ENCODE measurements at regions not wholly inside any gene's neighbourhood (a gene's known extent, or its start where the extent isn't known, plus 50 kb on each side); places are given as distances from the start of the nearest gene placed in this dataset.

DNA sequence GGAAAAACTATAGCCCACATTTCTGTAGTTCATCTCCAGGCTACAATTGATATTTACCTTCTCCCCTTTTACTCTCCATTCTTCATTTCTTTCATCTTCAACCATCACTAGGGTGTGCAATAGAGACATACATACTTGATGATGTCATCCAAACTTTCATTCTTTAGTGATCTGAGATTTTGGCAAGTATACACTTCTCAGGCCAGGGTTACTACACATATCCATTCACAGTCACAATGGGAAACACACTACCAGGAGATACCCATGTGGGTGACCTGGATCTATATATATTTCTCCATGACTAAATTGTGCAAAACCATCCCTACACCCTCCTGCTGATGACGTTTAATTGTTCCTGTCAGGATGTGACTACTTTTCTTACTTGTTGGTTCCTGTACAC is 769.5 kb upstream of the DPPA4 start:
- DNase-seq (ENCODE audit: low spot score), result no peak

DNA sequence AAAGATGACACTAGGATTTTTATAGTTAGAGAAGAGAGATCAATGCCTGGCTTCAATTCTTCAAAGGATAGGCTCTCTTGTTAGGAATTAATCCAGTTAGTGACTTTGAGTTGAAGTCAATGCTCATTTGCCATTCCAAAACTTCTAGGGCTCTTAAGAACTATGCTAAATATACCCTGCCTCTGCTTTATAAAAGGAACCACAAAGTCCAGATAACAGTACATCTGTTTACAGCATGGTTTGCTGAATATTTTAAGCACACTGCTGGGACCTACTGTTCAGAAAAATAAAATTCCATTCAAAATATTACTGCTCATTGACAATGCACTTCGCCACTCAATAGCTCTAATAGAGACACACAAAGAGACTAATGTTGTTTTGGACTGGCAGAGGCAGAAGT is 786.6 kb upstream of the DPPA4 start:
- DNase-seq (ENCODE audit: low spot score), result no peak

DNA sequence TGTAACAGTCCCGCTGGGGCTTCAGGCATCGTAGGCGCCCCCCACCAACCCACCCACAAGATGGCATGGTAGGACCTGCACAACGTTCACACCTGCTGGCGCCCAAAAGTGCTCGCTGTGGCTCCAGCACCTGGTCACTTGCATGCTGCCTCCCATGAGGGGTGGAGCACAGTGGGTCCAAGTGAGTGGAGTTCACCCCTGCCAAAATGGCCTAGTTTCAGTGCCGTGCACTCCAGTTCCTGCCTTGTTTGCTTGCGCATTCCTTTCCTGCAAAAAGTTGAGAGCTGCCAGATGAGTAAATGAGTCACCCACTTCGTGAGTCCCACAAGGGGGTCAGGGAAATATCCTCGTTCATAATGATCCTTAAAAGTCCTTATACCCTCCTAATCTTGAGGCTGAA is 788.7 kb upstream of the DPPA4 start:
- no peak for DNase-seq (ENCODE audit: low spot score)

GRCh38 chr3:110133971-110134370 is 796.6 kb upstream of the DPPA4 start:
- DNase-seq (ENCODE audit: low spot score), result no peak

DNA sequence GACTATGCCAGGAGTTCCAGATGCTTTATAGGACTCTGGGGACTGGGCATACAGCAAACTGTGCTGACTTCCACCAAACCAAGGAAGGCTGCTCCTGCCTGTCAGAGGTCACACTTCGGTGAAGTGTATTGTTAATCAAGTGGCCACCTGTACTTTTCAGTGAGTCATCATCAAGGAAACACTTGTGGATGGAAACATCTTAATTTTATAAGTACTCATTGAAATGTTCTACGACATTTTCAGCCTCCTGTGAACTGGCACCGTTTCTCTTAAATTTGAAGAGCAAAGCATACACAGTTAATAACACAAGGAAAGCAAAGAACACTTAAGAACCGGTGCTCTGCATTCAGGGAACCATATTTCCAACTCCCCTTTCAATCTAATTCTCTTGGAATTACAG is 801.7 kb upstream of the DPPA4 start:
- no peak for DNase-seq (ENCODE audit: low spot score)

DNA sequence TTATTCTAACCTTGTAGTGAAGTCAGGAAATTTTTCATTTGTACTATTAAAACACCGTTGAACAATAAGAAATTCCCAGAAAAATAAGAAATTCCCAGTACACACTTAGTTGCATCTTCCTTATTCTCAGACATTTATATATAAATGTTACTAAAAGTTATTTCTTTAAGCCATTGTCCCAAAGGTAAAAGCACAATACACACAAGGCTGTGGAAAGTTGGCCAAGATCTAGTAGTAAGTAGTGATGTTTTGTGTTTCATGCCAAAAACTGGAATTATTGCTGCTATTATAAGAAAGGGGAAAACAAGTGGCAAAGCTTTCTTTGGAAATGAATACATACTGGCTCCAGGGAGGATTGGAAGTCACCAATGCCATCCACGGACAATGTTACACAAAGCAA is 802.5 kb upstream of the DPPA4 start:
- no peak for DNase-seq (ENCODE audit: low spot score)

- no peak for DNase-seq (ENCODE audit: low spot score)
Observed at GRCh38 chr3:110149763-110150162, 812.4 kb upstream of the DPPA4 start.

GRCh38 chr3:110157221-110157620 is 819.9 kb upstream of the DPPA4 start:
- DNase-seq (ENCODE audit: low spot score), result no peak

DNA sequence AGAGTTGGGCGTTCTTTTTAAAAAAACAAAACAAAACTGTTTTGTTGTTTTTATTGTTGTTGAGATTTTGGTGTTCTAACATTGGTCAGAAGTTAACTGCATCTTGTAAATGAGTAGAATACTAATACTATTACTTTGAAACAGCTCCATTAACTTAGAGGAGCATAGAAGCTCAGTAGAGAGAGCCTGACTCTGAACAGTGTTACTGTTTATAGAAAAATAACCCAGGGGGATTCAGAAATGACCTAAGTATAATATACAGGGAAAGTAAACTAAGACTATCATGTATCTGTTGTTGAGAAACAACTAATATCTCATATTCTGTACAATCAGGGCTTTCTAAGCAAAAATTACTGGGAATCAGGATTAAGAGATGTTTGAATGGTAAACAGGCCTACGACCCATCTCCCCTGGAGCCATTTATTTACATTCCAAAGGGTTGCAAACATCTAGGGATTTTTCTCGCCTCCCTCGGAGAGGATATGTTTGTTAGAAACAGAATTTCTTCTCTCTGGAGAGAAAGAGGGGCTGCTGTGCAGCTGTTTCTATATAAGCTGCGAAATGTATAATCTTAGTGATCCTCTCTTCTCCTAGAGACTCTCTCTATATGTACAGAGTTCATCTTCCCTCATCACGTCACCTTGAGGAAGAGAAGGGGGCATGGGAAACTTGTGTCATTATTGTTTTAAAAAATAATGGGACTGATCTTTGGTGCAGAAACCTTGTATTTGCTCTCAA is 827.5 kb upstream of the DPPA4 start:
- no peak for DNase-seq (ENCODE audit: low spot score)

- no peak for DNase-seq (ENCODE audit: low spot score)
Observed at GRCh38 chr3:110165370-110165743, 828.0 kb upstream of the DPPA4 start.

DNA sequence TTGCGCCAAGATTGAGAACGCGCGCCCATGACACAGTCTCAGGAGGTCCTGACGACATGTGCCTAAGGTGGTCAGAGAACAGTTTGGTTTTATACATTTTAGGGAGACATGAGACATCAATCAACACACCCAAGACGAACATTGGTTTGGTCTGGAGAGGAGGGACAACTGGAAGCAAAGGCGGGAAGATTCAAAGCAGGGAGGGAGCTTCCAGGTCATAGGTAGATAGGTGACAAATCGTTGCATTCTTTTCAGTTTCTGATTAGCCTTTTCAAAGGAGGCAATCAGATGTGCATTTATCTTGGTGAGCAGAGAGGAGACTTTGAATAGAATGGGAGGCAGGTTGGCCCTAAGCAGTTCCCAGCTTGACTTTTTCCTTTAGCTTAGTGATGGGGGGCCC is 828.4 kb upstream of the DPPA4 start:
- DNase-seq (ENCODE audit: low spot score), result no peak

GRCh38 chr3:110166791-110167190 is 829.4 kb upstream of the DPPA4 start:
- DNase-seq (ENCODE audit: low spot score), result no peak

GRCh38 chr3:110174908-110175307 is 837.6 kb upstream of the DPPA4 start:
- DNase-seq (ENCODE audit: low spot score), result no peak

DNA sequence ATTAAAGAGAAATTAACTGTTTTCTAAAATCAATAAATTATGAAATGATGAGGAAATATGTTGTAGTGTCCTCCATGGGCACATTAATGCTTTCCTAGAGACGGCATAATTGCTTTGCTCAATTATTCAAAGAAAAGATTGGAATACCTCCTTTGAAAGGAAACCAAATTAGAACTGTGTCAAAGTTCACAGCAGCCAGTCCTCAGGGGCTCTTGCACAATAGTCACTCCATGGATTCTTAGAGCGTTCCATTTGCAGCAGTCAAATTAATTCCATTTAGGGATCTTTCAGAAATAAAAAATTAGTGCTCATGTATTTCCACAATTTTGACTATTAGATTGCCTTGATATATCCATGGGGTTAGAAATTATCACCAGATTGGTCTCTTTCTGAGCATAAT is 841.6 kb upstream of the DPPA4 start:
- no peak for DNase-seq (ENCODE audit: low spot score)

GRCh38 chr3:110180733-110181132 is 843.4 kb upstream of the DPPA4 start:
- peak; percentile 8 for DNase-seq (ENCODE audit: low spot score)

DNA sequence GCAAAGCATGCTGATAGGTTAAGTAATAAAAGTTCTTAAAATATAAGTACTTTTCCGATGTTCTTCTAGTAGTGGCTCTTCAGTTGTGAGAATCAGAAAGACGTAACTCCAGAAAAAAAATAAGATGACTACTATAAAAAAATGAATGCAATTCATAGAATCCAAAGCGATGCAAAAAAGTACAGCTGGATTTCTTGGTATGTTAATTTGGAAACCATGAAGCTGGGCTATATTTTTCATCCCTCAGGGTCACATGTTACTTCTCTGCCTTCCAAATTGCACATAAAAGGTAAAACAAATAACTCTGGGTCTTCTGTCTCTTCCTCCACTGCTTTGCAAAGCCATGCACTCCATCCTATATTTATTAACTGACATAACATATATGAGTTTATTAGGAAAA is 843.9 kb upstream of the DPPA4 start:
- no peak for DNase-seq (ENCODE audit: low spot score)

GRCh38 chr3:110184536-110184935 is 847.2 kb upstream of the DPPA4 start:
- DNase-seq (ENCODE audit: low spot score), result no peak

DNA sequence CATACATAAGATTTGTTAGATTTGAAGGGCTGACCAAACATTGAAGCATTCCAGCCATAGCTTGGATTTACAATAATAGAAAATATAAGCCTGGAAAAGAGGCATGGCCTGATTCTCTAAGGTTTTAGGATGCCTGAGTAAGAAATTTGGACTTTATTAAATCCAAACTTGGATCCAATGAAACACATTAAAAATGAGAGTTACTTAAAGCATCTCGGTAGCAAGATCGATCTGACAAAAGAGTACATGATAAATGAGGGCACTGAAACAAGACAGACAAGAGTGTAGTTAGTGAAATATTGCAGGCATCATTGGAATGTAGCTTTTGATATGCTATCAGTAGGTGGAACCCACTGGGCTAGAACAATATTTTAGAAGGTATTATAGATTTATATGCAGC is 855.7 kb upstream of the DPPA4 start:
- DNase-seq (ENCODE audit: low spot score), result no peak

DNA sequence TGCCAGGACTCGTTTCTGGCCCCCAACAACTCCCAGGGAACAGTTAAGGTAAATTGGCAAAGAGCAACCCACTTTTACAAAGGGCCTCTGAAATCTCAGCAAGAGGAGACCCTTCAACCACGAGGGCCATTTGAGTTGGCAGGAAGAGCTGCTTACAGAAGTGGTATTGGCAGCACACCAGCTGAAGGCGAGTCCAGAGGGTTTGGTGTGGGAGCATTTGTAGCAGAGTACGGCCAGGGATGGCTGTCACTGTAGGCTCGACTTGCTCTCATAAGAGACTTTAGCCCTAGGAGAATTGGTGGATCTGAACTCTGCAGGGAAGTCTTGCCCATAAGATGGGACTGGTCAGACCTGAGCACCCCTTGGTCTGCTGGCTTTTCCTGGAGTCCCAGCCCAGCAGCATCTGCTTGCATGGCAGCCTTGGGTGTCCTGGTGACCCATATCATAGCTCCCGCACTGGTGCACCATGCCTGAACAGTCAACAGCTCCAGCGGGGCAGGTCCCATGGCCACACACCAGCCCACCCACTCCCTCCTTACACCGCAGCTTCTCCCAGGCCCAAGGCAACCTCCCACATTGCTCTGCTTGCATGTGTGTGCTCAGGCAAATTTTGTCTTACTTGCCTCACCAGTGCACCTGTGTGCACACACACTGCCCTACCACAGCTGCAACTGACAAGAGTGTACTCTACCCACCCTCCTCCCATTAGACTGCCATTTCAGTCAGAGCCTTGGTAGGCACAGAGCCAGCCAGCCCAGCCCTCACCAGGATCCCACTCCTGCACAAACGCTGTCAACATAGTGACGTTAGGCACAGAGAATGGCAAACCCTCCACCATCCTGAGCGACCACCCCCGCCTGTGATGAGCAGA is 861.6 kb upstream of the DPPA4 start:
- DNase-seq (ENCODE audit: low spot score), result peak; percentile 12

DNA sequence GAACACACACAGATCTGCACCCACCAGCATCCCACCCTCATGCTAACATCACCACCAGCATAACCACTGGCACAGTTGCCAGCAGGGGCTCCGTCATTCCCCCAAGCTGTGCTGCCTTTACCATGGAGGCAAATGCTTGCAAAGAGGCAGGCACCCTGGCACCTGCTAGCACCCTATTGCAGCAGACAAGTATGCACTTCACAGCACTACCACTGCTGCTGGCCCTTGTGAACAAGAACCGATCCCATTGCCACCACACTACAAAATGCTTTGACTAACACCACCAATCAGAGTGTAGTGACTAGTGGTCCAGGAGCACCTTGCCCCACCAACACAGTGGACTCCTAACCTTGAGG is 862.2 kb upstream of the DPPA4 start:
- DNase-seq (ENCODE audit: low spot score), result no peak

DNA sequence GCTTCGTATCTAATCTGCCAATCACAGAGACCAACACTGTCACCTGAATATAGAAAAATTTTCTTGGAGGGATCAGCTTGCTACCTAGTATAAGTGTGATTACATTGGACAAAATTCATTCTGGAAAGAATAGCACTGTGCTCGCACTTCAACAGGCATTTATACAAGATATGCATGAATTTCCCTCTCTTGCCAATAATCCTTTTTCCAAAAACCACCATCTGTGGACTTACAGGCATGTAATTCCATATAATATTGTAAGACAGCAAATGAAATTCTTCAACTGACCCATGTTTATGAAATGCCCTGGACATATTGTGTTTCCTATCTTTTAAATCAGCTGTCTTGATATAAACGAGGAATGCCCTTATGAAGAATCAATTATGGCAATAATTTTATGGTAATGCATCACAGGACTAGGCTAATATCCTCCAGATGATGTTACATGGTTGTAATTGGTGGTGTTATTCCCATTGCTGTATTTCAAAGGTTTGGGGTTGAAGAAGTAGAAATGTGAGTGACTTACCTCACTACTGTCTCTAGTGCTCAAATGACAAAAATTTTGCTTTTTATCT is 861.4 kb upstream of the NECTIN3 start:
- DNase-seq (ENCODE audit: low spot score), result no peak

- no peak for DNase-seq (ENCODE audit: low spot score)
Observed at GRCh38 chr3:110226645-110227044, 845.0 kb upstream of the NECTIN3 start.

DNA sequence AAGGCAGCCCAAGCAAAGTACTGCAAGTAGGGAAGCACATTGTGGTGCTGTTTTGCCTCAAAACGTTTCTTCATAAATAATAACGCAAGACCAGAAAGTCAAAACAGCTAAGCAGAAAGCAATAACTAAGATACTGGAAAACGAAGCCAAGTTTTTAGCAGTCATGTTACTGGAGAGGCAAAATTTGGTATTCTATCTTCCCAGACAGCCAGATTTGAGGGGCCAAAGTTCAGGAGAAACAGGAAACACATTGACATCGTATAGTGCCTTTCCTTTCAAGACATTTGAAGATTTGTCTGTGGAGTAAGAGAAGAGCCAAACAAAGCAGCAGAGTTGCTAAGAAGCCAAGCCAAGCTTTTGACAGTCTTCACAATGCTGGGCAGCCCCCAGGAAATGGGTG is 843.6 kb upstream of the NECTIN3 start:
- DNase-seq (ENCODE audit: low spot score), result no peak
